Upper lobe of left lung (tissue), 6 donors: ENCODE measurements at regions not wholly inside any gene's neighbourhood (a gene's known extent, or its start where the extent isn't known, plus 50 kb on each side); places are given as distances from the start of the nearest gene placed in this dataset.

Experiments used
- ATAC-seq, 2 donors: fragments of 200-7000 bp; cut with Tn5 transposase; one replicate each; pipeline ENCODE4 v1.9.1; 2022; ENCODE audit warnings: mild to moderate bottlenecking in 2 of 2, moderate library complexity in 2 of 2; ENCODE audit not compliant: low FRiP score in 2 of 2
- DNase-seq, 2 donors: peaks; one replicate each; pipeline ENCODE4 v3.0.0-alpha.2; 2019 to 2020
- H3K27ac ChIP-seq, 4 donors: fragments of 200-600 bp; sonication (generic); one replicate each; pipeline ENCODE4 v1.5.1; 2016 to 2019
- H3K27me3 ChIP-seq, 4 donors: fragments of 200-600 bp; sonication (generic); one replicate each; pipeline ENCODE4 v1.5.1; 2017 to 2019
- H3K36me3 ChIP-seq, 4 donors: fragments of 200-600 bp; sonication (generic); one replicate each; pipeline ENCODE4 v1.5.1; 2016 to 2019
- H3K4me1 ChIP-seq, 4 donors: fragments of 200-600 bp; sonication (generic); one replicate each; pipeline ENCODE4 v1.5.1; 2018 to 2019
- H3K4me3 ChIP-seq, 4 donors: fragments of 200-600 bp; sonication (generic); one replicate each; pipeline ENCODE4 v1.5.1; 2017 to 2019; ENCODE audit warnings: mild to moderate bottlenecking in 2 of 4, moderate library complexity in 1 of 4
- H3K9me3 ChIP-seq, 4 donors: fragments of 200-600 bp; sonication (generic); one replicate each; pipeline ENCODE4 v1.5.1; 2018 to 2019
- CTCF ChIP-seq, 6 experiments: fragments of 450-650 bp in 4 of 6; fragments of 200-600 bp in 2 of 6; sonication (generic) in 2 of 6; IDR thresholded peaks; one replicate each; pipeline ENCODE4 v1.5.1; 2016 to 2019; ENCODE audit warnings: antibody characterized with exemption in 6 of 6
- EP300 ChIP-seq, 4 donors: sonication (generic); formaldehyde crosslinking; IDR thresholded peaks; one replicate each; pipeline ENCODE4 v1.5.1; 2017; ENCODE audit warnings: antibody characterized with exemption in 4 of 4, control low read depth in 2 of 4
- POLR2A ChIP-seq, 4 donors: fragments of 450-650 bp; IDR thresholded peaks; one replicate each; pipeline ENCODE4 v1.5.1; 2016 to 2017; ENCODE audit warnings: antibody characterized with exemption in 4 of 4, mild to moderate bottlenecking in 2 of 4
- POLR2AphosphoS5 ChIP-seq, 2 donors: sonication (generic); formaldehyde crosslinking; IDR thresholded peaks; one replicate each; pipeline ENCODE4 v1.5.1; 2017; ENCODE audit warnings: antibody characterized with exemption in 2 of 2
- WGBS, 2 donors: methylation state at CpG; one replicate each; pipeline ENCODE4 v1.1.5; 2017 to 2018; 5-methylcytosine and 5-hydroxymethylcytosine counted together
- donor health status: DM: no; HTN: no; CAD: no; lungs with moderate emphysema.
- donor health status: DM: no; HTN: yes; CAD: no; lungs with severe emphysema.

- Histone ChIP-seq H3K27me3 (no peaks in the 10 kb centered on the region), H3K36me3 (no peaks in the 10 kb centered on the region), H3K9me3 (no peaks in the 10 kb centered on the region), H3K4me3 (no peak overlapping the region), H3K4me1 (no peaks in the 10 kb centered on the region), H3K27ac (no peak overlapping the region)
- WGBS, 2 donors: 73 to 82% methylated on average over 3 of the region's 3 CpGs
- no peak for TF ChIP-seq POLR2A (IDR thresholded peaks at IDR 0.05)
- TF ChIP-seq POLR2AphosphoS5 (IDR thresholded peaks at IDR 0.05): no peak
- TF ChIP-seq EP300 (IDR thresholded peaks at IDR 0.05): no peak
- no peak for TF ChIP-seq CTCF (IDR thresholded peaks at IDR 0.05)
- no peak for DNase-seq
- ATAC-seq: no peak
These were observed 443.3 kb downstream of the ADAMTS20 start for GRCh38 chr12:43108656-43109055.

GRCh38 chr12:43107026-43107775 lies 444.8 kb downstream of the ADAMTS20 start:
- ATAC-seq (no peak), DNase-seq (no peak)
- Histone ChIP-seq H3K36me3 (no peaks in the 10 kb centered on the region), H3K9me3 (no peaks in the 10 kb centered on the region), H3K27ac (no peak overlapping the region), H3K4me1 (no peaks in the 10 kb centered on the region), H3K27me3 (no peaks in the 10 kb centered on the region), H3K4me3 (no peak overlapping the region)
- no peak for TF ChIP-seq POLR2AphosphoS5 (IDR thresholded peaks at IDR 0.05)
- TF ChIP-seq CTCF (IDR thresholded peaks at IDR 0.05): no peak
- TF ChIP-seq POLR2A (IDR thresholded peaks at IDR 0.05): no peak
- TF ChIP-seq EP300 (IDR thresholded peaks at IDR 0.05): no peak
- WGBS, 2 donors: 67 to 81% methylated on average over 2 of the region's 2 CpGs

GRCh38 chr12:43106355-43106754 lies 445.6 kb downstream of the ADAMTS20 start:
- Histone ChIP-seq H3K9me3 (no peaks in the 10 kb centered on the region), H3K4me3 (no peak overlapping the region), H3K27me3 (no peaks in the 10 kb centered on the region), H3K27ac (no peak overlapping the region), H3K36me3 (no peaks in the 10 kb centered on the region), H3K4me1 (no peaks in the 10 kb centered on the region)
- no peak for TF ChIP-seq CTCF (IDR thresholded peaks at IDR 0.05)
- TF ChIP-seq EP300 (IDR thresholded peaks at IDR 0.05): no peak
- no peak for TF ChIP-seq POLR2AphosphoS5 (IDR thresholded peaks at IDR 0.05)
- no peak for TF ChIP-seq POLR2A (IDR thresholded peaks at IDR 0.05)
- 66 to 70% methylated on average over 3 of the region's 3 CpGs for WGBS, 2 donors
- ATAC-seq: no peak
- no peak for DNase-seq

- no peaks in the 10 kb centered on the region for H3K4me1 ChIP-seq
- ATAC-seq: no peak
- H3K27ac ChIP-seq: no peak overlapping the region
- WGBS, 2 donors: 58 to 65% methylated on average over 6 of the region's 6 CpGs
- no peaks in the 10 kb centered on the region for H3K27me3 ChIP-seq
- H3K9me3 ChIP-seq: no peaks in the 10 kb centered on the region
- DNase-seq: no peak
- H3K4me3 ChIP-seq: no peak overlapping the region
- H3K36me3 ChIP-seq: no peaks in the 10 kb centered on the region
- no peak for TF ChIP-seq POLR2A (IDR thresholded peaks at IDR 0.05)
- TF ChIP-seq CTCF (IDR thresholded peaks at IDR 0.05): no peak
- no peak for TF ChIP-seq POLR2AphosphoS5 (IDR thresholded peaks at IDR 0.05)
- no peak for TF ChIP-seq EP300 (IDR thresholded peaks at IDR 0.05)
These were observed 446.5 kb downstream of the ADAMTS20 start for GRCh38 chr12:43105426-43105981.

GRCh38 chr12:43104494-43104893 lies 447.5 kb downstream of the ADAMTS20 start:
- H3K4me3 ChIP-seq: no peak overlapping the region
- TF ChIP-seq EP300 (IDR thresholded peaks at IDR 0.05): no peak
- no peak for TF ChIP-seq POLR2AphosphoS5 (IDR thresholded peaks at IDR 0.05)
- no peak for TF ChIP-seq CTCF (IDR thresholded peaks at IDR 0.05)
- TF ChIP-seq POLR2A (IDR thresholded peaks at IDR 0.05): no peak
- H3K4me1 ChIP-seq: no peaks in the 10 kb centered on the region
- H3K9me3 ChIP-seq: no peaks in the 10 kb centered on the region
- DNase-seq: no peak
- H3K27me3 ChIP-seq: no peaks in the 10 kb centered on the region
- 87 to 100% methylated on average over 3 of the region's 3 CpGs for WGBS, 2 donors
- ATAC-seq: no peak
- H3K36me3 ChIP-seq: no peaks in the 10 kb centered on the region
- no peak overlapping the region for H3K27ac ChIP-seq
